Calu3 (cell line): ENCODE measurements at regions not wholly inside any gene's neighbourhood (a gene's known extent, or its start where the extent isn't known, plus 50 kb on each side); places are given as distances from the start of the nearest gene placed in this dataset.
A peak's percentile ranks its signal among the peaks of the same experiment; 100 is the strongest.

ENCODE experiments used
- BruUV-seq: library from RNA; stranded (reverse); fragments of 400-500 nt; replicated peaks from 2 replicates; lab custom pipeline; 2021; lab: Mats Ljungman, UMichigan
- CTCF ChIA-PET: fragments of 300-600 bp; sonication (Branson Sonifier 250); formaldehyde crosslinking; loops from one replicate; lab custom pipeline; 2022; ENCODE audit warnings: antibody characterized with exemption; lab: Charles Lee
- DNase-seq: peaks from one replicate; pipeline ENCODE4 v3.0.0; 2022
- H3K27ac Mint-ChIP-seq: one replicate; pipeline ENCODE4 v1.8.0; 2022; ENCODE audit warnings: mixed read lengths; ENCODE audit not compliant: unreplicated experiment
- H3K27me3 Mint-ChIP-seq: one replicate; pipeline ENCODE4 v1.8.0; 2022; ENCODE audit warnings: mixed read lengths; ENCODE audit not compliant: unreplicated experiment
- H3K36me3 Mint-ChIP-seq: one replicate; pipeline ENCODE4 v1.8.0; 2022; ENCODE audit warnings: mild to moderate bottlenecking, moderate library complexity, mixed read lengths; ENCODE audit not compliant: insufficient read depth, unreplicated experiment
- H3K4me1 Mint-ChIP-seq: one replicate; pipeline ENCODE4 v1.8.0; 2022; ENCODE audit warnings: mild to moderate bottlenecking, low read depth, mixed read lengths; ENCODE audit not compliant: unreplicated experiment
- H3K4me3 Mint-ChIP-seq: one replicate; pipeline ENCODE4 v1.8.0; 2022; ENCODE audit warnings: mild to moderate bottlenecking, low read depth, moderate library complexity, mixed read lengths; ENCODE audit not compliant: unreplicated experiment
- H3K9me3 Mint-ChIP-seq: one replicate; pipeline ENCODE4 v1.8.0; 2022; ENCODE audit warnings: low read depth, mixed read lengths; ENCODE audit not compliant: unreplicated experiment
- intact Hi-C: fragments of 100-400 bp; cut with micrococcal nuclease; formaldehyde crosslinking; loops from one replicate; pipeline ENCODE4 v1.10.0; 2022; ENCODE audit not compliant: unreplicated experiment
- TF ChIP-seq, protein P1 (sequence below): fragments of 200-600 bp; IDR thresholded peaks from one replicate; pipeline ENCODE4 v1.8.0; 2022; ENCODE audit warnings: antibody characterized with exemption; ENCODE audit not compliant: unreplicated experiment

DNA sequence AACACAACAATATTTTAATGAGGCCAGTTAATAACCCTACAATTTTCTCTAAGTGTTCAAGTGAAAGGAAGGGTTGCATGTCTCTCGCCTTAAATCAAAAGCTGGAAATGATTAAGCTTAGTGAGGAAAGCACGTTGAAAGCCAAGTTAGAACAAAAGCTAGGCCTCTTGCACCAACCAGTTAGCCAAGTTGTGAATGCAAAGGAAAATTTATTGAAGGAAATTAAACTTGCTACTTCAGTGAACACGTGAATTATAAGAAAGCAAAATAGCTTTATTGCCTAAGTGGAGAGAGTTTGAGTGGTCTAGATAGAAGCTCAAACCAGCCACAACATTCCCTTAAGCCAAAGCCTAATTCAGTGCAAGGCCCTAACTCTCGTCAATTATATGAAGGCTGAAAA, 135.6 kb downstream of the DUSP10 start:
- Mint-ChIP-seq H3K9me3 (no peaks in the 10 kb centered on the region), H3K27ac (no peak overlapping the region), H3K4me3 (no peak overlapping the region), H3K4me1 (peaks cover 13% of the 10 kb centered on the region), H3K36me3 (no peaks in the 10 kb centered on the region), H3K27me3 (no peaks in the 10 kb centered on the region)
- intact Hi-C loops: no loop called here
- BruUV-seq: no TSS peak
- DNase-seq: no peak
- TF ChIP-seq, protein P1, sequence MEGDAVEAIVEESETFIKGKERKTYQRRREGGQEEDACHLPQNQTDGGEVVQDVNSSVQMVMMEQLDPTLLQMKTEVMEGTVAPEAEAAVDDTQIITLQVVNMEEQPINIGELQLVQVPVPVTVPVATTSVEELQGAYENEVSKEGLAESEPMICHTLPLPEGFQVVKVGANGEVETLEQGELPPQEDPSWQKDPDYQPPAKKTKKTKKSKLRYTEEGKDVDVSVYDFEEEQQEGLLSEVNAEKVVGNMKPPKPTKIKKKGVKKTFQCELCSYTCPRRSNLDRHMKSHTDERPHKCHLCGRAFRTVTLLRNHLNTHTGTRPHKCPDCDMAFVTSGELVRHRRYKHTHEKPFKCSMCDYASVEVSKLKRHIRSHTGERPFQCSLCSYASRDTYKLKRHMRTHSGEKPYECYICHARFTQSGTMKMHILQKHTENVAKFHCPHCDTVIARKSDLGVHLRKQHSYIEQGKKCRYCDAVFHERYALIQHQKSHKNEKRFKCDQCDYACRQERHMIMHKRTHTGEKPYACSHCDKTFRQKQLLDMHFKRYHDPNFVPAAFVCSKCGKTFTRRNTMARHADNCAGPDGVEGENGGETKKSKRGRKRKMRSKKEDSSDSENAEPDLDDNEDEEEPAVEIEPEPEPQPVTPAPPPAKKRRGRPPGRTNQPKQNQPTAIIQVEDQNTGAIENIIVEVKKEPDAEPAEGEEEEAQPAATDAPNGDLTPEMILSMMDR: no peak
- CTCF ChIA-PET: no interaction called here

DNA sequence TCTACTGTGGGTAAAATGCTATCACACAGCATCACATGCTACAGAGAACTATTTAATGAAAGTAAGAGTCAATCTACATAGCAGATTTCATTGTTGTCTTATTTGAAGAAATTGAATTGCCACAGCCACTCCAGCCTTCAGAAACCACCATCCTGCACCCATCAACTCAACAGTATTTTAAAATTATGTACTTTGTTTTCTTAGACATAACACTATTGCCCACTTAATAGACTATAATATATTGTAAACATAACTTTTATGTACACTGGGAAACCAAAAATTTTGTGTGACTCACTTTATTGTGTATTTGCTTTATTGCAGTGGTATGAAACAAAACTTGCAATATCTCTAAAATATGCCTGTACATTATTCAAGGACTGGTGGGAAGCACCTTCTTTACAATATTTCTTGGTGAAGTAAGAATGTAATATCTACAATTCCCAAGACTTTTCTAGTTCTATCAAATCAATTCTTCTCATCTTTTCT, 133.0 kb downstream of the DUSP10 start:
- BruUV-seq: no TSS peak
- CTCF ChIA-PET: no interaction called here
- TF ChIP-seq, protein P1: no peak
- Mint-ChIP-seq H3K36me3 (no peaks in the 10 kb centered on the region), H3K9me3 (no peaks in the 10 kb centered on the region), H3K4me3 (no peak overlapping the region), H3K27me3 (no peaks in the 10 kb centered on the region), H3K4me1 (peaks cover 25% of the 10 kb centered on the region), H3K27ac (no peak overlapping the region)
- DNase-seq: no peak
- intact Hi-C loops: no loop called here

DNA sequence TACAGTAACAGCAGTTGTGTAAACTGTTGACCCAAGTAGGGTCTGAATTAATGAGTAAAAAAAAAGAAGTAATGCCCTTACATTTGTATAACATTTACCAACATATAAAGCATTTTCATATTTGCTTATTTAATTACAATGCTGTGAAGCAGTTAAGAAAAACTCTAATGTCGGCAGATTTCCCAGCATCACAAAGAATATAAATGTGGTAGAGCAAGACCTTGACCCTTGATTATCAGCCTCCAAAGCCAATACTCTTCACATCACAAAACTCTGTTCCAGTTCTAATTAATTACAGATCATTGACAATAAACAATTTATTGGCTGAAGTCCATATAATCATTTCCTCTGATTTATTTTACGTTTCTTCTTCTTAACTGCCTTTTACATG, 130.2 kb downstream of the DUSP10 start:
- H3K27me3 Mint-ChIP-seq: no peaks in the 10 kb centered on the region
- H3K4me3 Mint-ChIP-seq: no peak overlapping the region
- no peaks in the 10 kb centered on the region for H3K9me3 Mint-ChIP-seq
- no peaks in the 10 kb centered on the region for H3K36me3 Mint-ChIP-seq
- CTCF ChIA-PET: no interaction called here
- BruUV-seq: no TSS peak
- intact Hi-C loops: no loop called here
- TF ChIP-seq, protein P1: no peak
- no peak for DNase-seq
- peaks cover 12% of the 10 kb centered on the region for H3K4me1 Mint-ChIP-seq
- no peak overlapping the region for H3K27ac Mint-ChIP-seq

DNA sequence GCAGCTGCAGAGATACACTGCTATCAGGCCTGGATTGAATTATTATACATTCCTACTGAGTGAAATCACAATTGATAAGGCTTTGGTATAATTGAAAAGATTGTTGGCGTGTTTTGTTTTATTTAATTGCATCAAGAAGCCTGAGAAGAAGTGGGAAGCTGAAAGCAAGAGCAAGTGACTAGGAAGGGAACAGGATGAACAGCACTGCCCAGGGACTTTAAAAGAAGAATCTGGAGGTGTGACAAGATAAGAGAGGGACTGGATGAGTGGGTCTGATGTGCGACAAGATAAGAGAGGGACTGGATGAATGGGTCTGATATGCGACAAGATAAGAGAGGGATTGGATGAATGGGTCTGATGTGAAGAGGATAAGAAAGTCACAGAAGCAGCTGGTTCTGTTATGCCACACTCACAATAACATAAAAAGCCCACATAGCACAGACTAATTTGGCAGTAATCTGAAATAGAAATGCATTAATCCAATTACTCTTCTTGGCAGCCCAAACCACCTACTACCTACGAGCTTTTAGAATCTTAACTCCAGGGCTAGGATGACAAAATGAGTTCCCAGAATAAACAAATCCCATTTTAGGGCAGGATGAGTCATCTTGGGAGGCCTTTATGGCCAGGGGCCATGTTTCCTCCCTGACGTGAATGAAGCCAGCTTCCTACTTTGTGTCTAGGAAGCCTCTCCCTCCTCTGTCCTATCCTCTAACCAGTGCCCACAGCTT, 129.7 kb downstream of the DUSP10 start:
- intact Hi-C loops: no loop called here
- TF ChIP-seq, protein P1: no peak
- H3K27ac Mint-ChIP-seq: no peak overlapping the region
- DNase-seq: peak; percentile 27
- no peaks in the 10 kb centered on the region for H3K9me3 Mint-ChIP-seq
- no TSS peak for BruUV-seq
- no peaks in the 10 kb centered on the region for H3K27me3 Mint-ChIP-seq
- H3K4me3 Mint-ChIP-seq: no peak overlapping the region
- CTCF ChIA-PET: interaction anchor here (0.6 kb wide), 1 partner anchor 33 kb away, joined by 5 read pairs; no protein-coding TSS in a partner anchor
- H3K36me3 Mint-ChIP-seq: no peaks in the 10 kb centered on the region
- peaks cover 12% of the 10 kb centered on the region for H3K4me1 Mint-ChIP-seq
